ENCODE measurements at regions not wholly inside any gene's neighbourhood (a gene's known extent, or its start where the extent isn't known, plus 50 kb on each side); places are given as distances from the start of the nearest gene placed in this dataset.

- no peak overlapping the region for H3K27ac ChIP-seq
- H3K9ac ChIP-seq = no peak overlapping the region
Observed at GRCh38 chr4:99729186-99729585, 71.6 kb upstream of the C4orf54 start.

GRCh38 chr4:99724067-99724466, 66.4 kb upstream of the C4orf54 start:
- Histone ChIP-seq H3K36me3 (ENCODE audit: low read depth) (no peaks in the 10 kb centered on the region), H4K20me1 (ENCODE audit: insufficient read depth) (no peaks in the 10 kb centered on the region), H3K4me1 (ENCODE audit: insufficient read depth) (peaks cover 3% of the 10 kb centered on the region; the same call in 1 of the 2 replicates), H3K27ac (no peak overlapping the region), H3K9me3 (ENCODE audit: low read depth) (no peaks in the 10 kb centered on the region), H2AFZ (no peak overlapping the region), H3K9me2 (ENCODE audit: insufficient read depth) (no peaks in the 10 kb centered on the region), H3K4me3 (no peak overlapping the region), H3K79me2 (ENCODE audit: insufficient read depth) (no peaks in the 10 kb centered on the region), H3K9ac (no peak overlapping the region), H3K4me2 (ENCODE audit: unreplicated experiment) (no peak overlapping the region), H3F3A (ENCODE audit: insufficient read depth) (no peaks in the 10 kb centered on the region), H3K27me3 (replicated peaks; ENCODE audit: insufficient read depth) (no peaks in the 10 kb centered on the region)
- no peak for DNase-seq
- in situ Hi-C loops (cut with MboI) = no loop called here
- no peak for TF ChIP-seq EZH2phosphoT487 (IDR thresholded peaks at IDR 0.05; ENCODE audit: insufficient read depth, low read depth)

More at GRCh38 chr4:99729186-99729585, 71.6 kb upstream of the C4orf54 start:
- no peaks in the 10 kb centered on the region for H3F3A ChIP-seq (ENCODE audit: insufficient read depth)
- no peaks in the 10 kb centered on the region for H3K27me3 ChIP-seq (replicated peaks; ENCODE audit: insufficient read depth)
- no peaks in the 10 kb centered on the region for H3K4me1 ChIP-seq (ENCODE audit: insufficient read depth)
- no peak for DNase-seq
- in situ Hi-C loops (cut with MboI) = no loop called here
- H2AFZ ChIP-seq = no peak overlapping the region
- H3K79me2 ChIP-seq (ENCODE audit: insufficient read depth) = no peaks in the 10 kb centered on the region
- no peaks in the 10 kb centered on the region for H3K9me3 ChIP-seq (ENCODE audit: low read depth)
- no peaks in the 10 kb centered on the region for H3K36me3 ChIP-seq (ENCODE audit: low read depth)
- 64 to 74% methylated on average over 1 of the region's 1 CpG for WGBS, 2 experiments (ENCODE audit: low coverage in 1 of 2, low lambda C conversion rate in 2 of 2, missing lambda C conversion rate in 2 of 2)
- no peaks in the 10 kb centered on the region for H3K9me2 ChIP-seq (ENCODE audit: insufficient read depth)
- no peak overlapping the region for H3K4me2 ChIP-seq (ENCODE audit: unreplicated experiment)
- no peak for TF ChIP-seq EZH2 (IDR thresholded peaks at IDR 0.05; ENCODE audit: insufficient read depth, poor library complexity, severe bottlenecking)
- TF ChIP-seq EZH2phosphoT487 (IDR thresholded peaks at IDR 0.05; ENCODE audit: insufficient read depth, low read depth) = no peak
- H3K4me3 ChIP-seq = no peak overlapping the region
- no peaks in the 10 kb centered on the region for H4K20me1 ChIP-seq (ENCODE audit: insufficient read depth)

DNA sequence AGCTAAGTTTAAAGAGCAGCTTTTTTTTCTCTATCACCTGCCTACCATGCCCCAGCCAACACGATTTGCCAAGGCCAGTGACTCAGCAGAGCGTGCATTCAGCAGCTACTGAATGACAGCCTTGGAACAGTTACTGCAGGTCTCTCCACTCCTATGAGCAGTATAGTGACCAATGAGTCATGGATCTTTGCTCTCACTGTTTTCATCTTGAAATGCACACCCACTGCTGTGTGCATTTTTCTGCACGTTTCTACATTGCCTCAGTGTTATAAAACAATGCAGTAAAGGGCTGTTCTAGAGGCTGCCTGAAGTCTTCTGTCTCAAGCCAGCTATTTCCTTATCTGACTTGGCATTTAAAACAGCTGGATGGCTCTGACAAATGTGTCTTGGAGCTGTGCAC, 66.0 kb upstream of the C4orf54 start:
- no peak overlapping the region for H3K4me2 ChIP-seq (ENCODE audit: unreplicated experiment)
- H3K79me2 ChIP-seq (ENCODE audit: insufficient read depth) = no peaks in the 10 kb centered on the region
- no peaks in the 10 kb centered on the region for H3F3A ChIP-seq (ENCODE audit: insufficient read depth)
- no peak overlapping the region for H2AFZ ChIP-seq
- H3K27ac ChIP-seq = no peak overlapping the region
- in situ Hi-C loops (cut with MboI) = no loop called here
- H3K36me3 ChIP-seq (ENCODE audit: low read depth) = no peaks in the 10 kb centered on the region
- no peak overlapping the region for H3K9ac ChIP-seq
- H3K4me3 ChIP-seq = no peak overlapping the region
- no peaks in the 10 kb centered on the region for H3K9me3 ChIP-seq (ENCODE audit: low read depth)
- WGBS, 2 experiments (ENCODE audit: low coverage in 1 of 2, low lambda C conversion rate in 2 of 2, missing lambda C conversion rate in 2 of 2) = 0% methylated on average over 3 of the region's 3 CpGs
- TF ChIP-seq EZH2 (IDR thresholded peaks at IDR 0.05; ENCODE audit: insufficient read depth, poor library complexity, severe bottlenecking) (no peak), EZH2phosphoT487 (IDR thresholded peaks at IDR 0.05; ENCODE audit: insufficient read depth, low read depth) (no peak)
- DNase-seq = peak; percentile 64
- no peaks in the 10 kb centered on the region for H3K27me3 ChIP-seq (replicated peaks; ENCODE audit: insufficient read depth)
- H3K4me1 ChIP-seq (ENCODE audit: insufficient read depth) = peaks cover 3% of the 10 kb centered on the region; the same call in 1 of the 2 replicates
- H3K9me2 ChIP-seq (ENCODE audit: insufficient read depth) = no peaks in the 10 kb centered on the region
- no peaks in the 10 kb centered on the region for H4K20me1 ChIP-seq (ENCODE audit: insufficient read depth)

GRCh38 chr4:99722725-99723124, 65.1 kb upstream of the C4orf54 start:
- no peaks in the 10 kb centered on the region for H3K9me2 ChIP-seq (ENCODE audit: insufficient read depth)
- H2AFZ ChIP-seq = no peak overlapping the region
- in situ Hi-C loops (cut with MboI) = no loop called here
- no peaks in the 10 kb centered on the region for H3K36me3 ChIP-seq (ENCODE audit: low read depth)
- no peaks in the 10 kb centered on the region for H3K9me3 ChIP-seq (ENCODE audit: low read depth)
- no peaks in the 10 kb centered on the region for H3K79me2 ChIP-seq (ENCODE audit: insufficient read depth)
- no peaks in the 10 kb centered on the region for H3F3A ChIP-seq (ENCODE audit: insufficient read depth)
- H3K4me3 ChIP-seq = no peak overlapping the region
- no peak overlapping the region for H3K27ac ChIP-seq
- no peak overlapping the region for H3K9ac ChIP-seq
- WGBS, 2 experiments (ENCODE audit: low coverage in 1 of 2, low lambda C conversion rate in 2 of 2, missing lambda C conversion rate in 2 of 2) = 51 to 58% methylated on average over 4 of the region's 4 CpGs
- TF ChIP-seq EZH2 (IDR thresholded peaks at IDR 0.05; ENCODE audit: insufficient read depth, poor library complexity, severe bottlenecking) = no peak
- TF ChIP-seq EZH2phosphoT487 (IDR thresholded peaks at IDR 0.05; ENCODE audit: insufficient read depth, low read depth) = no peak
- H3K4me1 ChIP-seq (ENCODE audit: insufficient read depth) = peaks cover 3% of the 10 kb centered on the region; the same call in 1 of the 2 replicates
- no peaks in the 10 kb centered on the region for H3K27me3 ChIP-seq (replicated peaks; ENCODE audit: insufficient read depth)
- no peaks in the 10 kb centered on the region for H4K20me1 ChIP-seq (ENCODE audit: insufficient read depth)
- no peak overlapping the region for H3K4me2 ChIP-seq (ENCODE audit: unreplicated experiment)
- DNase-seq = no peak

- H3K9ac ChIP-seq = no peak overlapping the region
- 26 to 29% methylated on average over 1 of the region's 1 CpG for WGBS, 2 experiments (ENCODE audit: low coverage in 1 of 2, low lambda C conversion rate in 2 of 2, missing lambda C conversion rate in 2 of 2)
- H3K36me3 ChIP-seq (ENCODE audit: low read depth) = no peaks in the 10 kb centered on the region
- in situ Hi-C loops (cut with MboI) = no loop called here
- DNase-seq = no peak
- H3K27me3 ChIP-seq (replicated peaks; ENCODE audit: insufficient read depth) = no peaks in the 10 kb centered on the region
- H2AFZ ChIP-seq = no peak overlapping the region
- H3F3A ChIP-seq (ENCODE audit: insufficient read depth) = no peaks in the 10 kb centered on the region
- H3K27ac ChIP-seq = no peak overlapping the region
- H3K4me3 ChIP-seq = no peak overlapping the region
- no peak for TF ChIP-seq EZH2 (IDR thresholded peaks at IDR 0.05; ENCODE audit: insufficient read depth, poor library complexity, severe bottlenecking)
- TF ChIP-seq EZH2phosphoT487 (IDR thresholded peaks at IDR 0.05; ENCODE audit: insufficient read depth, low read depth) = no peak
- H3K4me1 ChIP-seq (ENCODE audit: insufficient read depth) = peaks cover 3% of the 10 kb centered on the region; the same call in 1 of the 2 replicates
- H3K4me2 ChIP-seq (ENCODE audit: unreplicated experiment) = no peak overlapping the region
- no peaks in the 10 kb centered on the region for H3K9me2 ChIP-seq (ENCODE audit: insufficient read depth)
- no peaks in the 10 kb centered on the region for H4K20me1 ChIP-seq (ENCODE audit: insufficient read depth)
- H3K79me2 ChIP-seq (ENCODE audit: insufficient read depth) = no peaks in the 10 kb centered on the region
- no peaks in the 10 kb centered on the region for H3K9me3 ChIP-seq (ENCODE audit: low read depth)
Observed at GRCh38 chr4:99722006-99722405, 64.4 kb upstream of the C4orf54 start.
